A673 (cell line): ENCODE measurements at regions not wholly inside any gene's neighbourhood (a gene's known extent, or its start where the extent isn't known, plus 50 kb on each side); places are given as distances from the start of the nearest gene placed in this dataset.

Source experiments
- BruUV-seq: library from RNA; stranded (reverse); fragments of 400-500 nt; replicated peaks from 2 replicates; lab custom pipeline; 2021; lab: Mats Ljungman, UMichigan
- CTCF ChIA-PET: fragments of 300-600 bp; sonication (Branson Sonifier 250); formaldehyde crosslinking; loops from one replicate; lab custom pipeline; 2022; ENCODE audit warnings: antibody characterized with exemption; lab: Charles Lee
- POLR2A ChIA-PET: fragments of 300-600 bp; sonication (Branson Sonifier 250); formaldehyde crosslinking; loops from one replicate; lab custom pipeline; 2022; ENCODE audit warnings: antibody characterized with exemption; ENCODE audit not compliant: low non-redundant PET; lab: Charles Lee
- DNase-seq: peaks from one replicate; pipeline ENCODE4 v3.0.0-alpha.2; 2015; ENCODE audit warnings: low spot score
- H3K27ac ChIP-seq: fragments of 200-600 bp; sonication (generic); 2 replicates; pipeline ENCODE4 v1.5.1; 2016; ENCODE audit warnings: mixed run types, low read depth, mild to moderate bottlenecking, mixed read lengths, antibody characterized with exemption, low read length; ENCODE audit not compliant: poor library complexity, severe bottlenecking
- H3K27me3 ChIP-seq: fragments of 200-600 bp; sonication (generic); replicated peaks from 2 replicates; pipeline ENCODE4 v1.6.1; 2017; ENCODE audit warnings: mixed run types, low read depth, mild to moderate bottlenecking, mixed read lengths, antibody characterized with exemption, low read length; ENCODE audit not compliant: insufficient read depth, poor library complexity
- H3K36me3 ChIP-seq: fragments of 200-600 bp; sonication (generic); 2 replicates; pipeline ENCODE4 v1.6.1; 2016; ENCODE audit warnings: mixed run types, mild to moderate bottlenecking, mixed read lengths, antibody characterized with exemption, low read length; ENCODE audit not compliant: insufficient read depth, poor library complexity, severe bottlenecking
- H3K4me1 ChIP-seq: fragments of 200-600 bp; sonication (generic); 2 replicates; pipeline ENCODE4 v1.6.1; 2017; ENCODE audit warnings: mixed run types, mild to moderate bottlenecking, mixed read lengths, antibody characterized with exemption, low read length; ENCODE audit not compliant: insufficient read depth, poor library complexity, severe bottlenecking
- H3K4me3 ChIP-seq: fragments of 200-600 bp; sonication (generic); 2 replicates; pipeline ENCODE4 v1.5.1; 2016; ENCODE audit warnings: low read depth, mixed run types, mild to moderate bottlenecking, mixed read lengths, low read length; ENCODE audit not compliant: poor library complexity, severe bottlenecking
- H3K9me3 ChIP-seq: fragments of 200-600 bp; sonication (generic); 2 replicates; pipeline ENCODE4 v1.6.1; 2016; ENCODE audit warnings: mixed run types, low read depth, mild to moderate bottlenecking, mixed read lengths, antibody characterized with exemption, low read length; ENCODE audit not compliant: poor library complexity, severe bottlenecking
- EZH2 ChIP-seq: fragments of 200-600 bp; sonication (generic); IDR thresholded peaks from 2 replicates; pipeline ENCODE4 v1.6.1; 2017; ENCODE audit warnings: borderline replicate concordance, low read depth, mild to moderate bottlenecking, mixed read lengths, antibody characterized with exemption, low read length; ENCODE audit not compliant: poor library complexity, severe bottlenecking
- intact Hi-C: fragments of 100-400 bp; cut with micrococcal nuclease; formaldehyde crosslinking; loops from one replicate; pipeline ENCODE4 v1.10.0; 2022; ENCODE audit not compliant: unreplicated experiment
- TF ChIP-seq, protein P1 (sequence below): fragments of 300-800, 200-600 bp; sonication (generic); conservative IDR thresholded peaks from 2 replicates; pipeline ENCODE4 v1.5.1; 2017; ENCODE audit warnings: low read depth, mild to moderate bottlenecking, antibody characterized with exemption, low read length, moderate library complexity, mixed read lengths

GRCh38 chr20:10749084-10749483 is 75.3 kb upstream of the JAG1 start:
- no TSS peak for BruUV-seq
- POLR2A ChIA-PET: no interaction called here
- DNase-seq: no peak
- intact Hi-C loops: no loop called here
- Histone ChIP-seq H3K4me1 (no peaks in the 10 kb centered on the region), H3K4me3 (no peak overlapping the region), H3K9me3 (no peaks in the 10 kb centered on the region), H3K36me3 (no peaks in the 10 kb centered on the region), H3K27me3 (no peaks in the 10 kb centered on the region), H3K27ac (no peak overlapping the region)
- CTCF ChIA-PET: no interaction called here
- no peak for TF ChIP-seq EZH2
- TF ChIP-seq, protein P1, sequence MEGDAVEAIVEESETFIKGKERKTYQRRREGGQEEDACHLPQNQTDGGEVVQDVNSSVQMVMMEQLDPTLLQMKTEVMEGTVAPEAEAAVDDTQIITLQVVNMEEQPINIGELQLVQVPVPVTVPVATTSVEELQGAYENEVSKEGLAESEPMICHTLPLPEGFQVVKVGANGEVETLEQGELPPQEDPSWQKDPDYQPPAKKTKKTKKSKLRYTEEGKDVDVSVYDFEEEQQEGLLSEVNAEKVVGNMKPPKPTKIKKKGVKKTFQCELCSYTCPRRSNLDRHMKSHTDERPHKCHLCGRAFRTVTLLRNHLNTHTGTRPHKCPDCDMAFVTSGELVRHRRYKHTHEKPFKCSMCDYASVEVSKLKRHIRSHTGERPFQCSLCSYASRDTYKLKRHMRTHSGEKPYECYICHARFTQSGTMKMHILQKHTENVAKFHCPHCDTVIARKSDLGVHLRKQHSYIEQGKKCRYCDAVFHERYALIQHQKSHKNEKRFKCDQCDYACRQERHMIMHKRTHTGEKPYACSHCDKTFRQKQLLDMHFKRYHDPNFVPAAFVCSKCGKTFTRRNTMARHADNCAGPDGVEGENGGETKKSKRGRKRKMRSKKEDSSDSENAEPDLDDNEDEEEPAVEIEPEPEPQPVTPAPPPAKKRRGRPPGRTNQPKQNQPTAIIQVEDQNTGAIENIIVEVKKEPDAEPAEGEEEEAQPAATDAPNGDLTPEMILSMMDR: no peak

- BruUV-seq: no TSS peak
- DNase-seq: no peak
Observed at GRCh38 chr20:10752206-10752605, 78.4 kb upstream of the JAG1 start.

GRCh38 chr20:10754824-10755223 is 81.0 kb upstream of the JAG1 start:
- POLR2A ChIA-PET: no interaction called here
- BruUV-seq: no TSS peak
- intact Hi-C loops: no loop called here

More at GRCh38 chr20:10752206-10752605, 78.4 kb upstream of the JAG1 start:
- ChIA-PET CTCF (no interaction called here), POLR2A (no interaction called here)
- Histone ChIP-seq H3K27me3 (peaks cover 7% of the 10 kb centered on the region), H3K36me3 (no peaks in the 10 kb centered on the region), H3K4me3 (no peak overlapping the region), H3K27ac (no peak overlapping the region), H3K4me1 (no peaks in the 10 kb centered on the region), H3K9me3 (no peaks in the 10 kb centered on the region)
- intact Hi-C loops: no loop called here
- TF ChIP-seq, protein P1: no peak
- no peak for TF ChIP-seq EZH2

More at GRCh38 chr20:10754824-10755223, 81.0 kb upstream of the JAG1 start:
- H3K4me3 ChIP-seq: no peak overlapping the region
- CTCF ChIA-PET: no interaction called here
- H3K4me1 ChIP-seq: no peaks in the 10 kb centered on the region
- H3K36me3 ChIP-seq: no peaks in the 10 kb centered on the region
- H3K27ac ChIP-seq: no peak overlapping the region
- no peaks in the 10 kb centered on the region for H3K9me3 ChIP-seq
- DNase-seq: no peak
- TF ChIP-seq EZH2: no peak
- TF ChIP-seq, protein P1: no peak
- peaks cover 7% of the 10 kb centered on the region for H3K27me3 ChIP-seq
